Fibroblast of mammary gland (primary cell): ENCODE measurements at regions not wholly inside any gene's neighbourhood (a gene's known extent, or its start where the extent isn't known, plus 50 kb on each side); places are given as distances from the start of the nearest gene placed in this dataset.
A peak's percentile ranks its signal among the peaks of the same experiment; 100 is the strongest.

Experiments used
- DNase-seq: peaks from one replicate; pipeline ENCODE4 v3.0.0-alpha.2; 2010; ENCODE audit warnings: low read depth
- H3K4me3 ChIP-seq: 2 replicates; pipeline ENCODE4 v1.5.1; 2011; ENCODE audit warnings: low read depth, mild to moderate bottlenecking, low read length, moderate library complexity; ENCODE audit not compliant: control insufficient read depth
- TF ChIP-seq, protein P1 (sequence below): conservative IDR thresholded peaks from 2 replicates; pipeline ENCODE4 v1.5.1; 2011; ENCODE audit warnings: low read depth, low read length, inconsistent platforms; ENCODE audit not compliant: control insufficient read depth, insufficient read depth

DNA sequence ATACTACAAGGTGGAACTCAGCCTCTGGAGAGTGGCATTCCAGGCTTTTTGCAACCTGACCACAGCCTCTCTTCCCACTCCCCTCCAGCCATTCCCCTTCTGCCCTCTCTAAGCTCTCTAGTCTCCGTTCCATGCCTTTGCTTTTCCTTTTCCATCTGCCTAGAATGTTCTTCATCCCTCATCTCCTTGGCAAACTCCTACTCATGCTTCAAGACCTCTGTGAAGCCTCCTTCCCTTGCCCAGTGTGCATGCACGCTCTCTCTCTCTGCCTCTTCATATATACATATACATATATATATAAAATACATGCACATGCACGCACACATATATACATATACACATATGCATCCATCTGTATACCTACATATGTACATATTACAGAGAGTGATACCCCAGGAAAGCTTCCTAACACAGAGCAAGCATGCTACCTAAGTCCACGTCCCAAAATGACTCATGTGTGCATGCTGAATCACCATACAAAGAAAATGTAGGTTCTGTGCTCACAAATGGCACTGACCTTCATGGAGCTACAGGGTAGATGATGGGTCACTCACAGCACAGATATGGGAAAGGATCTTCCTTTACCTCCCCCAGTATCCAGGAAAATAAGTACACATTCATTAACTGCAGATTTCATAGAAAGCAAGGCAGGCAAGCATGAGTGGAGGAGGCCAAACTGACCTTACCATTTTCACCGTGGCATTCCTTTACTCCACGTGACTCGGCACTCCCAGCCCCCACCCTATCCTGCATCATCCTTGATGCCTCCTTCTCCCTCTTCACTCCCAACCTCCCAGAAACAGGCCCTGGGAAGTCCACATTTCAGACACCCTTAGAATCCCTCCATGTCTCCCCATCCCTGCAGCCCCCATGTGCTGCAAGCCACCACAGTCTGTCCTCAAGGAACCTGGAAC, 238.4 kb upstream of the ZMIZ1 start:
- peak; percentile 64 for DNase-seq
- H3K4me3 ChIP-seq = no peak overlapping the region
- TF ChIP-seq, protein P1, sequence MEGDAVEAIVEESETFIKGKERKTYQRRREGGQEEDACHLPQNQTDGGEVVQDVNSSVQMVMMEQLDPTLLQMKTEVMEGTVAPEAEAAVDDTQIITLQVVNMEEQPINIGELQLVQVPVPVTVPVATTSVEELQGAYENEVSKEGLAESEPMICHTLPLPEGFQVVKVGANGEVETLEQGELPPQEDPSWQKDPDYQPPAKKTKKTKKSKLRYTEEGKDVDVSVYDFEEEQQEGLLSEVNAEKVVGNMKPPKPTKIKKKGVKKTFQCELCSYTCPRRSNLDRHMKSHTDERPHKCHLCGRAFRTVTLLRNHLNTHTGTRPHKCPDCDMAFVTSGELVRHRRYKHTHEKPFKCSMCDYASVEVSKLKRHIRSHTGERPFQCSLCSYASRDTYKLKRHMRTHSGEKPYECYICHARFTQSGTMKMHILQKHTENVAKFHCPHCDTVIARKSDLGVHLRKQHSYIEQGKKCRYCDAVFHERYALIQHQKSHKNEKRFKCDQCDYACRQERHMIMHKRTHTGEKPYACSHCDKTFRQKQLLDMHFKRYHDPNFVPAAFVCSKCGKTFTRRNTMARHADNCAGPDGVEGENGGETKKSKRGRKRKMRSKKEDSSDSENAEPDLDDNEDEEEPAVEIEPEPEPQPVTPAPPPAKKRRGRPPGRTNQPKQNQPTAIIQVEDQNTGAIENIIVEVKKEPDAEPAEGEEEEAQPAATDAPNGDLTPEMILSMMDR = no peak

GRCh38 chr10:78830976-78831375, 237.8 kb upstream of the ZMIZ1 start:
- no peak for DNase-seq
- TF ChIP-seq, protein P1 = no peak
- H3K4me3 ChIP-seq = no peak overlapping the region

- H3K4me3 ChIP-seq = no peak overlapping the region
- no peak for DNase-seq
- TF ChIP-seq, protein P1 = no peak
Observed at GRCh38 chr10:78831461-78831860, 237.3 kb upstream of the ZMIZ1 start.

DNA sequence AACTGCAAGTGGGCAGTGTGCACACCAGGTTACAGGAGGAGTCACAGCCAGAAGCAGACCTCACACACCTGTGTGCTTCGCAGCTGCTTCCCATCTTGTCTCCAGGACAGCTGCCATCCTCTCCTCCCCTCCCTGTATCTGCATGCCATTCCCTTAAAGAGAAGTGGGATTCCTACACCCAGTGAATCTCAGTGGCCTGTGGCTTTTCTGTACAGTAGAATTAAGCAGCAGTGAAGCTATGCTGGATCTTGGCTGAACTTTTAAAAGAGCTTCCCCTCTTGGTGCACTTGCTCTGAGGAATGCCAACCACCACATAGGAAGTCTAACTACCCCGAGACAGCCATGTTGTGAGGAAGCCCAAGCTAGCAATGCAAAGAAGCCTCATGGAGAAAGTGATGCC, 236.5 kb upstream of the ZMIZ1 start:
- DNase-seq = no peak
- TF ChIP-seq, protein P1 = no peak
- H3K4me3 ChIP-seq = no peak overlapping the region

- no peak overlapping the region for H3K4me3 ChIP-seq
- TF ChIP-seq, protein P1 = no peak
Observed at GRCh38 chr10:78838141-78838657, 230.6 kb upstream of the ZMIZ1 start.

DNA sequence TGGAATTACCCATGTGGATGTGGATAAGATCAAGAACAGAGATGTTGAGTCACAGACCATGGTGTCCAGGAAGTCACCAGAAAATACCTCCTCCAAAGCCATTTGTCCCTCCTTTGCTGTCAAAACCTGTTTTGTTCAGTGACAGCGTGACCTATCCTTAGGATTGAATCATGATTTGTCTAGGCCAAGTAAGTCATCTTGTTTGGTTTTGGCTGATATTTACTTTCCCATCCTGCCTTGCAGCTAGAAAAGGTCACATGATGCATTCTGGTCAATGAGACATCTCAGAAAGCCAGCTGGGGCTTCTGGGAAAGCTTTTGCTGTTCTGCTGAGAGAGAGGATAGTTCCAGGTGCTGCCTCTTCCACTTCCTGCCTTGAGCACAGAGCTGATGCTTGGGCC, 225.3 kb upstream of the ZMIZ1 start:
- TF ChIP-seq, protein P1 = no peak
- no peak for DNase-seq
- H3K4me3 ChIP-seq = no peak overlapping the region

More at GRCh38 chr10:78838141-78838657, 230.6 kb upstream of the ZMIZ1 start:
- no peak for DNase-seq
